ENCODE measurements at regions not wholly inside any gene's neighbourhood (a gene's known extent, or its start where the extent isn't known, plus 50 kb on each side); places are given as distances from the start of the nearest gene placed in this dataset.

- no peaks in the 10 kb centered on the region for H3K36me3 ChIP-seq (ENCODE audit: insufficient read depth, low read length)
- H3K9me3 ChIP-seq (ENCODE audit: insufficient read depth, low read depth, low read length) = no peaks in the 10 kb centered on the region
- no peak for TF ChIP-seq EZH2phosphoT487 (IDR thresholded peaks at IDR 0.05; ENCODE audit: borderline replicate concordance)
- TF ChIP-seq CTCF (conservative IDR thresholded peaks at IDR 0.05; ENCODE audit: low read length) = no peak
These were observed 1070.2 kb upstream of the NXPH2 start for GRCh38 chr2:139850254-139850890.

DNA sequence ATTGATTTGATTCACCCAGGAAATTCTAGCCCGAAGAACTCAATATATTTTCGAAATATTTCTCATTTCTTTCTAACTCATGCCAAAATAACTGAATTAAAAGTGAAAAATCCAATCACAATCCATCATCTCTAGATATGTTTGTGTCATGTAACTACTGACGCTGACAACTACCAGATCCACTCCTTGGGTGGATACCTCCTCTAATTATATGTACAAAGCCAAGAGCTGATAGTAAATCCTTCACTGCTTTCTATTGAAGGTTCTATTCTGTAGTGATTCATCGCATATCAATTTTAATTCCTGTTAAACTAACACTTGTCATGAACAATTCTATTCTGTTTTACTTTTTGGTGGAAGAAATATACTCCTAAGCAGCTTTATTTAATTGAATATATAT is 1056.6 kb upstream of the NXPH2 start:
- Histone ChIP-seq H4K20me1 (ENCODE audit: insufficient read depth, low read length, poor library complexity, severe bottlenecking) (no peaks in the 10 kb centered on the region), H3F3A (ENCODE audit: low read depth) (no peaks in the 10 kb centered on the region), H3K9me2 (replicated peaks; ENCODE audit: low read depth, low read length) (no peaks in the 10 kb centered on the region), H3K9me3 (ENCODE audit: insufficient read depth, low read depth, low read length) (no peaks in the 10 kb centered on the region), H2AFZ (ENCODE audit: low read length) (no peak overlapping the region), H3K4me3 (ENCODE audit: low read length, poor library complexity, severe bottlenecking) (no peak overlapping the region), H3K4me2 (ENCODE audit: low read depth, low read length, poor library complexity, severe bottlenecking) (no peak overlapping the region), H3K27me3 (ENCODE audit: insufficient read depth, low read length, poor library complexity, severe bottlenecking) (no peaks in the 10 kb centered on the region), H3K36me3 (ENCODE audit: insufficient read depth, low read length) (no peaks in the 10 kb centered on the region), H3K79me2 (ENCODE audit: insufficient read depth, low read length) (no peaks in the 10 kb centered on the region), H3K4me1 (ENCODE audit: insufficient read depth, low read length, poor library complexity, severe bottlenecking) (no peaks in the 10 kb centered on the region), H3K9ac (ENCODE audit: low read depth, low read length, poor library complexity, severe bottlenecking) (no peak overlapping the region)
- TF ChIP-seq CTCF (conservative IDR thresholded peaks at IDR 0.05; ENCODE audit: low read length) = no peak
- TF ChIP-seq EZH2phosphoT487 (IDR thresholded peaks at IDR 0.05; ENCODE audit: borderline replicate concordance) = no peak

More at GRCh38 chr2:139850254-139850890, 1070.2 kb upstream of the NXPH2 start:
- no peaks in the 10 kb centered on the region for H3F3A ChIP-seq (ENCODE audit: low read depth)
- H3K9ac ChIP-seq (ENCODE audit: low read depth, low read length, poor library complexity, severe bottlenecking) = no peak overlapping the region
- no peaks in the 10 kb centered on the region for H3K9me2 ChIP-seq (replicated peaks; ENCODE audit: low read depth, low read length)
- no peak overlapping the region for H3K4me3 ChIP-seq (ENCODE audit: low read length, poor library complexity, severe bottlenecking)
- H3K4me2 ChIP-seq (ENCODE audit: low read depth, low read length, poor library complexity, severe bottlenecking) = peak overlapping the region; percentile 42
- H2AFZ ChIP-seq (ENCODE audit: low read length) = no peak overlapping the region
- H3K79me2 ChIP-seq (ENCODE audit: insufficient read depth, low read length) = no peaks in the 10 kb centered on the region
- no peaks in the 10 kb centered on the region for H3K4me1 ChIP-seq (ENCODE audit: insufficient read depth, low read length, poor library complexity, severe bottlenecking)
- no peaks in the 10 kb centered on the region for H4K20me1 ChIP-seq (ENCODE audit: insufficient read depth, low read length, poor library complexity, severe bottlenecking)
- no peaks in the 10 kb centered on the region for H3K27me3 ChIP-seq (ENCODE audit: insufficient read depth, low read length, poor library complexity, severe bottlenecking)

DNA sequence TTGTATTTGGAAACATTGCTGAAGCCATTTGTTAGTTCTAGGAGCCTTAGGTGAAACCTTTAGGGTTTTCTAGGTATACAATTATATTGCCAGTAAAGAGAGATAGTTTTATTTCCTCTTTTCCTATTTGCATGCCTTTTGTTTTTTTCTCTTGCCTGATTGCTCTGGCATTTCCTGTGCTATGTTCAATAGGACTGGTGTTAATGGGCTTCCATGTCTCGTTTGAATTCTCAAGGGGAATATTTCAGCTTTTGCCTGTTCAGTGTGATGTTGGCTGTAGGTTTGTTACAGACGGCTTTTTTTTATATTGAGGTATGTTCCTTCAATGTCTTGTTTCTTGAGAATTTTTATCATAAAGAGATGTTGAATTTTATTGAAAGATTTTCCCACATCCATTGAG is 1054.9 kb upstream of the NXPH2 start:
- Histone ChIP-seq H3K9me2 (replicated peaks; ENCODE audit: low read depth, low read length) (no peaks in the 10 kb centered on the region), H3K4me2 (ENCODE audit: low read depth, low read length, poor library complexity, severe bottlenecking) (no peak overlapping the region), H3K9ac (ENCODE audit: low read depth, low read length, poor library complexity, severe bottlenecking) (no peak overlapping the region), H3K27me3 (ENCODE audit: insufficient read depth, low read length, poor library complexity, severe bottlenecking) (no peaks in the 10 kb centered on the region), H3K36me3 (ENCODE audit: insufficient read depth, low read length) (no peaks in the 10 kb centered on the region), H3F3A (ENCODE audit: low read depth) (no peaks in the 10 kb centered on the region), H3K4me3 (ENCODE audit: low read length, poor library complexity, severe bottlenecking) (no peak overlapping the region), H2AFZ (ENCODE audit: low read length) (no peak overlapping the region), H3K79me2 (ENCODE audit: insufficient read depth, low read length) (no peaks in the 10 kb centered on the region), H4K20me1 (ENCODE audit: insufficient read depth, low read length, poor library complexity, severe bottlenecking) (no peaks in the 10 kb centered on the region), H3K9me3 (ENCODE audit: insufficient read depth, low read depth, low read length) (no peaks in the 10 kb centered on the region), H3K4me1 (ENCODE audit: insufficient read depth, low read length, poor library complexity, severe bottlenecking) (no peaks in the 10 kb centered on the region)
- TF ChIP-seq CTCF (conservative IDR thresholded peaks at IDR 0.05; ENCODE audit: low read length) (no peak), EZH2phosphoT487 (IDR thresholded peaks at IDR 0.05; ENCODE audit: borderline replicate concordance) (no peak)
